GM23338 (cell line): ENCODE measurements at regions not wholly inside any gene's neighbourhood (a gene's known extent, or its start where the extent isn't known, plus 50 kb on each side); places are given as distances from the start of the nearest gene placed in this dataset.
"Not testable (repeated sequence)": the region's sequence is repeated elsewhere in the genome, so short reads cannot be mapped to it uniquely, and the experiment has no call there.

Source experiments
- ATAC-seq: fragments of 200-7000 bp; cut with Tn5 transposase; 3 replicates; pipeline ENCODE4 v1.9.1; 2020
- DNase-seq: peaks from one replicate; pipeline ENCODE4 v3.0.0-alpha.2; 2015; ENCODE audit warnings: low spot score
- H2AFZ ChIP-seq: fragments of 200-600 bp; sonication (generic); 2 replicates; pipeline ENCODE4 v1.8.0; 2016; ENCODE audit warnings: antibody characterized with exemption, mild to moderate bottlenecking, moderate library complexity
- H3F3A ChIP-seq: fragments of 200-600 bp; sonication (generic); replicated peaks from 2 replicates; pipeline ENCODE4 v1.8.0; 2017; ENCODE audit warnings: antibody characterized with exemption, mixed run types, low read depth
- H3K27ac ChIP-seq: fragments of 200-600 bp; sonication (generic); 2 replicates; pipeline ENCODE4 v1.6.1; 2016; ENCODE audit warnings: low read depth
- H3K27me3 ChIP-seq: fragments of 200-600 bp; sonication (generic); 2 replicates; pipeline ENCODE4 v1.8.0; 2016; ENCODE audit warnings: mild to moderate bottlenecking, mixed run types, moderate library complexity; ENCODE audit not compliant: insufficient read depth
- H3K36me3 ChIP-seq: fragments of 200-600 bp; sonication (generic); 2 replicates; pipeline ENCODE4 v1.8.0; 2016; ENCODE audit warnings: mild to moderate bottlenecking; ENCODE audit not compliant: insufficient read depth
- H3K4me1 ChIP-seq: fragments of 200-600 bp; sonication (generic); 2 replicates; pipeline ENCODE4 v1.8.0; 2016; ENCODE audit warnings: mild to moderate bottlenecking, moderate library complexity; ENCODE audit not compliant: insufficient read depth
- H3K4me2 ChIP-seq: fragments of 200-600 bp; sonication (generic); 2 replicates; pipeline ENCODE4 v1.7.1; 2017; ENCODE audit warnings: mixed run types
- H3K4me3 ChIP-seq: fragments of 200-600 bp; sonication (generic); 2 replicates; pipeline ENCODE4 v1.6.1; 2016; ENCODE audit warnings: mixed run types
- H3K79me2 ChIP-seq: fragments of 200-600 bp; sonication (generic); replicated peaks from 2 replicates; pipeline ENCODE4 v1.8.0; 2017; ENCODE audit warnings: mild to moderate bottlenecking; ENCODE audit not compliant: insufficient read depth
- H3K9me2 ChIP-seq: fragments of 200-600 bp; sonication (generic); 2 replicates; pipeline ENCODE4 v1.8.0; 2017; ENCODE audit not compliant: insufficient read depth
- H4K20me1 ChIP-seq: fragments of 200-600 bp; sonication (generic); replicated peaks from 2 replicates; pipeline ENCODE4 v1.8.0; 2017; ENCODE audit warnings: mild to moderate bottlenecking; ENCODE audit not compliant: insufficient read depth
- H3K27ac Mint-ChIP-seq: 2 replicates; pipeline ENCODE4 v1.8.0; 2020; ENCODE audit warnings: inconsistent platforms, mild to moderate bottlenecking, moderate library complexity, mixed read lengths
- H3K27me3 Mint-ChIP-seq: 3 replicates; pipeline ENCODE4 v1.8.0; 2022; ENCODE audit warnings: low read depth, mild to moderate bottlenecking, moderate library complexity, mixed read lengths, inconsistent platforms; ENCODE audit not compliant: insufficient read depth, poor library complexity
- H3K36me3 Mint-ChIP-seq: 3 replicates; pipeline ENCODE4 v1.8.0; 2021; ENCODE audit warnings: low read depth, mild to moderate bottlenecking, inconsistent platforms, moderate library complexity, mixed read lengths
- H3K4me1 Mint-ChIP-seq: 3 replicates; pipeline ENCODE4 v1.8.0; 2020; ENCODE audit warnings: mild to moderate bottlenecking, inconsistent platforms, mixed read lengths
- H3K4me3 Mint-ChIP-seq: 3 replicates; pipeline ENCODE4 v1.8.0; 2021; ENCODE audit warnings: moderate library complexity, mild to moderate bottlenecking, inconsistent platforms, mixed read lengths
- H3K9me3 Mint-ChIP-seq: 3 replicates; pipeline ENCODE4 v1.8.0; 2020; ENCODE audit warnings: moderate library complexity, mild to moderate bottlenecking, inconsistent platforms, mixed read lengths

DNA sequence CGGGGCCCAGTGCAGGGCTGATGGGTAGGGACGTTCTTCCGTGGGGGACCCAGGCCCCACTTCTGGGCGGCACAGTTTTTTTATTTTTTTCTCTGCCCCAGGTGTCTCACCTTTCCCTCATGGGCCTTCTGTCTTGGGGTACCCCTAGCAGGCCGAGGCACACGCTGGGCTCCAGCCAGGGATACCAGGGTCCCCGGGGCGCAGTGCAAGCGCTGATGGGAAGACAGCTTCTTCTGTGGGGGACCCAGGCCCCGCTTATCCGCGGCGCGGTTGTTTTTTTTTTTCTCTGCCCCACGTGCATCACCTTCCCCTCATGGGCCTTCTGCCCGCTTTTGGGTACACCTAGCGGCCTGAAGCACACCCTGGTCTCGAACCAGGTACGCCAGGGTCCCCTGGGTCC is 1481.0 kb upstream of the TPTE start:
- not testable (repeated sequence) for H3F3A ChIP-seq, H3K36me3 ChIP-seq, DNase-seq, H3K4me3 Mint-ChIP-seq, H3K36me3 Mint-ChIP-seq, H2AFZ ChIP-seq, ATAC-seq, H3K27ac ChIP-seq, H3K4me3 ChIP-seq, H3K4me2 ChIP-seq, H3K27me3 ChIP-seq, H3K9me2 ChIP-seq, H3K27ac Mint-ChIP-seq, H3K4me1 Mint-ChIP-seq, H3K79me2 ChIP-seq, H4K20me1 ChIP-seq, H3K27me3 Mint-ChIP-seq, H3K4me1 ChIP-seq
- H3K9me3 Mint-ChIP-seq: peaks cover 54% of the 10 kb centered on the region

DNA sequence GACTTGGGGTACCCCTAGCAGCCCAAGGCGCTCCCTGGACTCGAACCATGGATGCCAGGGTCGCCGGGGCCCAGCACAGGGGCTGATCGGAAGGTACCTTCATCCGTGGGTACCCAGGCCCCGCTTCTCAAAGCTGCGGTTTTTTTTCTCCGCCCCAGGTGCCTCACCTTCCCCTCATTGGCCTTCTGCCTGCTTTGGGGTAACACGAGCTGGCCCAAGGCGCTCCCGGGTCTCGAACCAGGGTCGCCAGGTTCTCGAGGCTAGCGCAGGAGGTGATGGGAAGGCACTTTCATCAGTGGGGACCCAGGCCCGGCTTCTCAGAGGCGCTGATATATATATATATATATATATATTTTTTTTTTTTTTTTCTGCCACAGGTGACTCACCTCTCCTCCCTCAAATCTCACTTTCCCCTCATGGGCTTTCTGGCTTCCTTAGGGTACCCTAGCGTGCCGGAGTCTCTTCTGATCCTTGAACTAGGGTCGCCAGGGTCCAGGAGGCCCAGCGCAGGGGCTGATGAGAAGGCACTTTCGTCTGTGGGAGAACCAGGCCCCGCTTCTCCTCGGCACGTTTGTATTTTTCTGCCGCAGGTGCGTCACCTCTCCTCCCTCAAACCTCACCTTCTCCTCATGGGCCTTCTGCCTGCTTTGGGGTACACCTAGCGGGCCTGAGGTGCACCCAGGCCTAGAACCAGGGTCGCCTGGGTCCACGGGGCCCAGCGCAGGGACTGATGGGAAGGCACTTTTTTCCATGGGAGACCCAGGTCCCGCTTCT is 1480.0 kb upstream of the TPTE start:
- H3K4me2 ChIP-seq, H3K27ac Mint-ChIP-seq, H3F3A ChIP-seq, H2AFZ ChIP-seq, H3K9me2 ChIP-seq, H3K27me3 ChIP-seq, ATAC-seq, H4K20me1 ChIP-seq, H3K36me3 ChIP-seq, H3K4me3 Mint-ChIP-seq, H3K27me3 Mint-ChIP-seq, H3K79me2 ChIP-seq, H3K36me3 Mint-ChIP-seq, H3K4me1 ChIP-seq, H3K4me3 ChIP-seq, H3K4me1 Mint-ChIP-seq, H3K27ac ChIP-seq, DNase-seq: not testable (repeated sequence)
- peaks cover 52% of the 10 kb centered on the region for H3K9me3 Mint-ChIP-seq

DNA sequence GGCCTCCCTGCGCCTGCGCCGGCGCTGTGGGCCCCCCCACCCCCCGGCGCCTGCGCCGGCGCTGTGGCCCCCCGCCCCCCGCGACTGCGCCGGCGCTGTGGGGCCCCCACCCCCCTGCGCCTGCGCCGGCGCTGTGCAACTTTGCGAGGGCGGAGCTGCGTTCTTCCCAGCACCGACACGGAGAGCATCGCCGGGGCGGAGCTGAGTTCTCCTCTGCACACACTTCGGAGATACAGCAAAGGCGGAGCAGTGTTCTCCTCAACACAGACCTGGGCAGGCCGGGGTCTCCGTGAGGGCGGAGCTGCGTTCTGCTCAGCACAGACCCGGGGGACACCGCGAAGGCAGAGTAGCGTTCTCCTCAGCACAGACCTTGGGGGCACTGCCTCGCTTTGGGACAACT is 1478.3 kb upstream of the TPTE start:
- not testable (repeated sequence) for H3K79me2 ChIP-seq, H3K27me3 ChIP-seq, DNase-seq, ATAC-seq, H3K36me3 ChIP-seq, H3F3A ChIP-seq, H3K4me3 ChIP-seq, H4K20me1 ChIP-seq, H3K4me2 ChIP-seq, H3K27ac ChIP-seq, H2AFZ ChIP-seq, H3K27ac Mint-ChIP-seq, H3K4me1 Mint-ChIP-seq, H3K27me3 Mint-ChIP-seq, H3K36me3 Mint-ChIP-seq, H3K4me1 ChIP-seq, H3K9me2 ChIP-seq, H3K4me3 Mint-ChIP-seq
- peaks cover 36% of the 10 kb centered on the region for H3K9me3 Mint-ChIP-seq

DNA sequence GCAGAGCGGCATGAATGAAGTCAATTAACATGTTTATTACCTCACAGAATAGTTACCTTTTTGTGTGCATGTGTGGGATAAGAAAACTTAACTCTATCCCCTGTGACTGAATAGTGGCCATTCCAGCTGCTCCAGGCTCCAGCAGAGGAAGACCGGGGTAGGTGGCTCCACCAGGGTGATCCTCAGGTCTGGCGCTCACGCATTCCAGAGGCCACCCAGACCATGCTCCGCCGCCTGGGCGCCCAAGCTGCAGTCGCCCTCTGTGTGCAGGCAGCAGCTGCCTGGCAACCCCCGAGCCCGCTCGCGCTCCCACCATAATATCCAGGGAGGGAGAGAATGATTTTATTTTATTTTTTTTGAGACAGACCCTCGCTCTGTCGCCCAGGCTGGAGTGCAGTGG is 1474.5 kb upstream of the TPTE start:
- H3K27me3 Mint-ChIP-seq, H3K4me2 ChIP-seq, H3K27me3 ChIP-seq, H3K4me1 Mint-ChIP-seq, H3K36me3 ChIP-seq, H3K27ac ChIP-seq, H3K27ac Mint-ChIP-seq, H3K4me3 Mint-ChIP-seq, H3K9me2 ChIP-seq, H3K36me3 Mint-ChIP-seq, H3K4me3 ChIP-seq, ATAC-seq, H4K20me1 ChIP-seq, DNase-seq, H3K79me2 ChIP-seq, H3K9me3 Mint-ChIP-seq, H3F3A ChIP-seq, H2AFZ ChIP-seq, H3K4me1 ChIP-seq: not testable (repeated sequence)

DNA sequence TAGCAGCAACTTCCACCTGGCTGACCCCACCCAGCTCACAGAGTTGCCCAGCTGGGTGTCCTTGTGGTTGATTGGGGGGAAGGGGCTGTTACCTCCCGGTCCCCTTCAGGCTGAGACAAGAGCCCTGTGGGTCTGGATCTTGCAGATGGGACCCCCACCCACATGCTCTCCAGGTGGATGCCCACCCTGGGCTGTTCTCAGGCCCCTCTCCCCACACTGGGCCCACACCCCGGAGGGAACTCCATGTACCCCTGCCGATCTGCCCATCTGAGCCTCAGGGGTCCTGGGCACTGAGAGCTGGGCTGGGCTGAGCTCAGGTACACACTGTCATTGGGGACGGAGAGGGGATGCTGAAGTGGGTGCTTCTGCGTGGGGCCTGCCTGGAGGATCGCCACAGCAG is 1453.9 kb upstream of the TPTE start:
- H3K27ac Mint-ChIP-seq, H4K20me1 ChIP-seq, H3K4me3 ChIP-seq, H3K4me2 ChIP-seq, H3K9me2 ChIP-seq, DNase-seq, H3K27me3 Mint-ChIP-seq, H3K4me1 ChIP-seq, H3F3A ChIP-seq, H3K27ac ChIP-seq, H3K36me3 ChIP-seq, H3K9me3 Mint-ChIP-seq, ATAC-seq, H3K4me3 Mint-ChIP-seq, H3K36me3 Mint-ChIP-seq, H3K27me3 ChIP-seq, H2AFZ ChIP-seq, H3K4me1 Mint-ChIP-seq, H3K79me2 ChIP-seq: not testable (repeated sequence)

DNA sequence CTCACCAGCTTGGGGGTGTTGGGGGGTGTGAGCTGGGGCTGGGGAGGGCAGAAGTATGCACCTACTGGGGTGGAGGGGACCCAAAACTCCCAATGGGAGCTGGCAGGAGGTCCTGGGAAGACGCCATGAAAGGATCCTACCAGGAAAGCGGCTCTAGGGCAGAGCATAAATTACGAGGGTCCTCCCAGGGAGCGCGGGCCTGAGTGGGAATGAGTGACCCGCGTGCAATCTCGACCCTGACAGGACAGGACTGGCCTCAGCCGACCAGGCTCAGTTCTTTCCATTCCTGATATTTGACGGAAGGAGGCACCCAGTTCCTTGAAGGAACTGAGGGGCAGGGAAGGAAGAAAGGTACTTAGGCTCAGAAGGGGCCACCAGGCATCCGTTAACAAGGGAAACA is 1452.8 kb upstream of the TPTE start:
- not testable (repeated sequence) for H4K20me1 ChIP-seq, H2AFZ ChIP-seq, ATAC-seq, H3K27ac Mint-ChIP-seq, H3K36me3 ChIP-seq, H3K4me3 ChIP-seq, H3F3A ChIP-seq, H3K4me1 Mint-ChIP-seq, H3K27ac ChIP-seq, H3K9me2 ChIP-seq, H3K4me1 ChIP-seq, H3K27me3 Mint-ChIP-seq, H3K9me3 Mint-ChIP-seq, H3K36me3 Mint-ChIP-seq, H3K79me2 ChIP-seq, H3K27me3 ChIP-seq, H3K4me2 ChIP-seq, H3K4me3 Mint-ChIP-seq, DNase-seq

DNA sequence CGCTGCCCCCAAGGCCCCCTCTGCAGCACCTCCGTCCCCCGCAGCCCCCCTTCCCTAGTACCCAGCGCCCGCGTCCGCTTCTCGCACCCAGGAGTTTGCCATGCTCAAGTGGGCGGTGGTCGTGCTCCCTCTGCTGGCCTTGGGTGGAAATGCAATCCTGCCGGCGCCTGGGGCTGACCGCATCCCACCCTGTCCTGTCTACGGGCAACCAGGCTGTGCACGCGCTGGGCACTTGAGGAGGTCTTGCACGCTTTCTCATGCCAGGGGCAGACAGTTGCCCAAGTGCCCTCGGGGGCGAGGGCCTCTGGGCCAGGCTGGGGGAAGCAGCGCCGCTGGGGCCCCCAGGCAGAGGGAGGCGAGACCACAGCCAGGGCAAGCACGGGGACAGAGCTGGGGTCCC is 1450.7 kb upstream of the TPTE start:
- not testable (repeated sequence) for H3F3A ChIP-seq, H3K4me1 Mint-ChIP-seq, H3K27me3 ChIP-seq, H3K4me3 ChIP-seq, H3K4me2 ChIP-seq, H3K27ac ChIP-seq, H3K27ac Mint-ChIP-seq, H3K79me2 ChIP-seq, H3K4me1 ChIP-seq, ATAC-seq, H3K9me3 Mint-ChIP-seq, DNase-seq, H3K27me3 Mint-ChIP-seq, H2AFZ ChIP-seq, H3K9me2 ChIP-seq, H3K4me3 Mint-ChIP-seq, H3K36me3 ChIP-seq, H4K20me1 ChIP-seq, H3K36me3 Mint-ChIP-seq
